GM12865 (cell line): ENCODE measurements at regions not wholly inside any gene's neighbourhood (a gene's known extent, or its start where the extent isn't known, plus 50 kb on each side); places are given as distances from the start of the nearest gene placed in this dataset.

Source experiments
- DNase-seq: peaks from one replicate; pipeline ENCODE4 v3.0.0; 2010; ENCODE audit warnings: low read depth
- H3K4me3 ChIP-seq: 2 replicates; pipeline ENCODE4 v1.5.1; 2011; ENCODE audit warnings: mild to moderate bottlenecking, low read depth, low read length, control low read depth
- TF ChIP-seq, protein P1 (sequence below): IDR thresholded peaks from 2 replicates; pipeline ENCODE4 v1.5.1; 2011; ENCODE audit warnings: low read length, control low read depth, low read depth, inconsistent platforms; ENCODE audit not compliant: insufficient read depth; ENCODE audit errors: missing control alignments

DNA sequence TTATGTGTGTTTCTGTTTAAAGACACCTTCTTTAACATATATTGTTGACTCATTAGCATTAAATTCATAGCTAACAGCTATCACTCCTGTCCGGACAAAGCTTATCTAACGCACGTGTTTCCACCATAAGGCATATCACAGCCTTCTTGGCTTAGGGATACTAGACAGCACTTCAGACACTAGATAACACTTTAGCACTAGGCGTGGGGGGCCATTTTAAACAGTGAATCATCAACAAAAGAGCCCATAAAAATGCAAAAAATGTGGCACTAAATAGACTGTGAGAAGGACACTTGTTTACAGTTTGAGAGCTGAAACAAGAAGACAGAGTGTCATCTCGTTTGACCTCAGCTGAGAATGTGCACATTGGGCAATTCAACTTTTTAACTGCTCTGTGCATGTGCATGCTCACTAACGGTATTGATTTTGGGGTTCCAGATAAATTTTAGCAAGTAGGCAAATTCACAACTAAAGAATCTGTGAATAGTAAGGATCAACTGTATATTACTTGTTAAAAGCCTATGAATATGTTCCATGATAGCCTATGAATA lies 58.9 kb upstream of the RAI2 start:
- TF ChIP-seq, protein P1, sequence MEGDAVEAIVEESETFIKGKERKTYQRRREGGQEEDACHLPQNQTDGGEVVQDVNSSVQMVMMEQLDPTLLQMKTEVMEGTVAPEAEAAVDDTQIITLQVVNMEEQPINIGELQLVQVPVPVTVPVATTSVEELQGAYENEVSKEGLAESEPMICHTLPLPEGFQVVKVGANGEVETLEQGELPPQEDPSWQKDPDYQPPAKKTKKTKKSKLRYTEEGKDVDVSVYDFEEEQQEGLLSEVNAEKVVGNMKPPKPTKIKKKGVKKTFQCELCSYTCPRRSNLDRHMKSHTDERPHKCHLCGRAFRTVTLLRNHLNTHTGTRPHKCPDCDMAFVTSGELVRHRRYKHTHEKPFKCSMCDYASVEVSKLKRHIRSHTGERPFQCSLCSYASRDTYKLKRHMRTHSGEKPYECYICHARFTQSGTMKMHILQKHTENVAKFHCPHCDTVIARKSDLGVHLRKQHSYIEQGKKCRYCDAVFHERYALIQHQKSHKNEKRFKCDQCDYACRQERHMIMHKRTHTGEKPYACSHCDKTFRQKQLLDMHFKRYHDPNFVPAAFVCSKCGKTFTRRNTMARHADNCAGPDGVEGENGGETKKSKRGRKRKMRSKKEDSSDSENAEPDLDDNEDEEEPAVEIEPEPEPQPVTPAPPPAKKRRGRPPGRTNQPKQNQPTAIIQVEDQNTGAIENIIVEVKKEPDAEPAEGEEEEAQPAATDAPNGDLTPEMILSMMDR, result no peak
- no peak overlapping the region for H3K4me3 ChIP-seq
- no peak for DNase-seq

DNA sequence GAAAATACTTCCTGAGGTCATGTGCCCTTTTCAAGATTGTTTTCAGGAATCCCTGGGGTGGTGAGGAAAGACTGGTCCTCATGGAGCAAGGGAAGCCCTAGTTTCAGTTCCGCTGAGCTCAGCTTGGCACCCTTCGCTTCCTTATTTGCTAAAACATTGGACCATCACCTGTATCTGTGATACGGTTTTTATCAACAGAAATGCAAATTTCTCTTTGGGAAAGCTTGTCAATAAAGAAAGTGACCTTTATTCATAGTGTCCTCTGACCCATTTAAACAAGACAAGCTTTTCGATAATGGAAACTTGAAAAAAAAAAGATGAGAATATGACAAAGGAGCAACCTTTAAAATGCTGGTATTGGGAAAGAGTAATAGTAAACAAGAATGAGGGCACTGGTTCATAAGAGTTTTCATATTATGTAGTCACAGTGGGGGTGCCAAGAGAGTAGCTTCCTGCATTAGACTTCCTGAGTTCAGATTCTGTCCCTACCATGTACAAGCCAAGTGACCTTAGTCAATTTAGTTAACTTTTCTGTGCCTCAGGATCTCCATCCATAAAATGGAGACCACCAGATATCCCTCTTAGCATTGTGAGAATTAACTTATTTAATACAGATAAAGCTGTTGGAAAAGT lies 57.0 kb upstream of the RAI2 start:
- H3K4me3 ChIP-seq, result no peak overlapping the region
- no peak for DNase-seq
- TF ChIP-seq, protein P1, result no peak

DNA sequence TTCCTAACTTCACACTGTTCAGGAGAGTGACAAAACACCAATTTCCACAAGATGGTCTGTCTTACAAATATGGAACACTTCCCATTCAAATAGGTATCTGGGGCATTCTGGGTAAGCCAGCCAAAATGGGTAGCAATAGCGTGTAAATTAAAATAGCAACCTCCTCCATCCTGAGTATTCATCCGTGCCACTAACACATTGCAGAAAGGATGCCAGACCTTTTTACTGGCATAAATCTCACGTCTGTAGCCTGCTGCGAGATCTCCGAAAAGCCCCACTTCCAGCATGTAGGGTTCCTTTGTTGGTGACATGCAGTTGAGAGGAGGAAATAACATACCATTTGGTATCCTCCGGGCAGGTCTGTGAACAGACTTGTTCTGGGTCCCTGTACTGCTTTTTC lies 52.7 kb upstream of the RAI2 start:
- no peak overlapping the region for H3K4me3 ChIP-seq
- DNase-seq, result no peak
- TF ChIP-seq, protein P1, result no peak
